ENCODE measurements at regions not wholly inside any gene's neighbourhood (a gene's known extent, or its start where the extent isn't known, plus 50 kb on each side); places are given as distances from the start of the nearest gene placed in this dataset.

DNA sequence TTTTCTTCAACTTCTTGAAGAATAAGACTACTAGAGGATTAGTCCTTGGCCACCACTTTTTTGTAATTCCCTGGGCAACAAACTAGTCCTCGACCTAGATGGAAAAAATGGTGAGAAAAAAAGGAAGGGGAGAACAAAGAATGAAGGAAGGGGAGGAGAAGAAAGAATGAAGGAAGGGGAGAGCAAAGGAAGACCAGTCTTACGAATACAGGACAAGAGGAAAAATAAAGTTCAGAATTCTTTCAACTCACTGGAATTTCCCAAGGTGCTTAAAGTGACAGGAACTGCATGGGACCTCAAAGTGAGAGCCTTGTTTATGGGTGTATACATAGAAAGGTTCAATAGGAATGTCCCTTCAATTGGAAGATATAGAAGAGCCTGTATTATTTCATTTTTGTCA, 509.3 kb upstream of the JARID2 start:
- no peak for TF ChIP-seq SIN3A (IDR thresholded peaks at IDR 0.05; ENCODE audit: borderline replicate concordance, insufficient read depth, low read length)
- TF ChIP-seq, protein P1, sequence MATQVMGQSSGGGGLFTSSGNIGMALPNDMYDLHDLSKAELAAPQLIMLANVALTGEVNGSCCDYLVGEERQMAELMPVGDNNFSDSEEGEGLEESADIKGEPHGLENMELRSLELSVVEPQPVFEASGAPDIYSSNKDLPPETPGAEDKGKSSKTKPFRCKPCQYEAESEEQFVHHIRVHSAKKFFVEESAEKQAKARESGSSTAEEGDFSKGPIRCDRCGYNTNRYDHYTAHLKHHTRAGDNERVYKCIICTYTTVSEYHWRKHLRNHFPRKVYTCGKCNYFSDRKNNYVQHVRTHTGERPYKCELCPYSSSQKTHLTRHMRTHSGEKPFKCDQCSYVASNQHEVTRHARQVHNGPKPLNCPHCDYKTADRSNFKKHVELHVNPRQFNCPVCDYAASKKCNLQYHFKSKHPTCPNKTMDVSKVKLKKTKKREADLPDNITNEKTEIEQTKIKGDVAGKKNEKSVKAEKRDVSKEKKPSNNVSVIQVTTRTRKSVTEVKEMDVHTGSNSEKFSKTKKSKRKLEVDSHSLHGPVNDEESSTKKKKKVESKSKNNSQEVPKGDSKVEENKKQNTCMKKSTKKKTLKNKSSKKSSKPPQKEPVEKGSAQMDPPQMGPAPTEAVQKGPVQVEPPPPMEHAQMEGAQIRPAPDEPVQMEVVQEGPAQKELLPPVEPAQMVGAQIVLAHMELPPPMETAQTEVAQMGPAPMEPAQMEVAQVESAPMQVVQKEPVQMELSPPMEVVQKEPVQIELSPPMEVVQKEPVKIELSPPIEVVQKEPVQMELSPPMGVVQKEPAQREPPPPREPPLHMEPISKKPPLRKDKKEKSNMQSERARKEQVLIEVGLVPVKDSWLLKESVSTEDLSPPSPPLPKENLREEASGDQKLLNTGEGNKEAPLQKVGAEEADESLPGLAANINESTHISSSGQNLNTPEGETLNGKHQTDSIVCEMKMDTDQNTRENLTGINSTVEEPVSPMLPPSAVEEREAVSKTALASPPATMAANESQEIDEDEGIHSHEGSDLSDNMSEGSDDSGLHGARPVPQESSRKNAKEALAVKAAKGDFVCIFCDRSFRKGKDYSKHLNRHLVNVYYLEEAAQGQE (IDR thresholded peaks at IDR 0.05; ENCODE audit: insufficient read depth in 1 of 2, low read depth in 2 of 2, low read length in 2 of 2) = no peak
- no peak for TF ChIP-seq TAF1 (IDR thresholded peaks at IDR 0.05; ENCODE audit: borderline replicate concordance, insufficient read depth, low read length)
- TF ChIP-seq POLR2AphosphoS5 (IDR thresholded peaks at IDR 0.05; ENCODE audit: low read depth, low read length) = no peak
- no peak for TF ChIP-seq FOXP2 (optimal IDR thresholded peaks at IDR 0.05; ENCODE audit: borderline replicate concordance, extremely low read depth, extremely low read length, insufficient read depth)
